Islet of Langerhans (tissue), 1 donor: ENCODE measurements at regions not wholly inside any gene's neighbourhood (a gene's known extent, or its start where the extent isn't known, plus 50 kb on each side); places are given as distances from the start of the nearest gene placed in this dataset.
"Not testable (repeated sequence)": the region's sequence is repeated elsewhere in the genome, so short reads cannot be mapped to it uniquely, and the experiment has no call there.

Experiments used
- FAIRE-seq: peaks from one replicate; lab custom pipeline; 2011; peaks lifted over from hg19 to GRCh38; lab: Jason Lieb, UNC

GRCh38 chr1:164165466-164165865, 393.5 kb upstream of the PBX1 start:
- FAIRE-seq = no peak

- not testable (repeated sequence) for FAIRE-seq
Measured at GRCh38 chr1:164166454-164166853, 392.5 kb upstream of the PBX1 start.

GRCh38 chr1:164177118-164177517, 381.9 kb upstream of the PBX1 start:
- no peak for FAIRE-seq

- no peak for FAIRE-seq
Measured at GRCh38 chr1:164180824-164181223, 378.2 kb upstream of the PBX1 start.

DNA sequence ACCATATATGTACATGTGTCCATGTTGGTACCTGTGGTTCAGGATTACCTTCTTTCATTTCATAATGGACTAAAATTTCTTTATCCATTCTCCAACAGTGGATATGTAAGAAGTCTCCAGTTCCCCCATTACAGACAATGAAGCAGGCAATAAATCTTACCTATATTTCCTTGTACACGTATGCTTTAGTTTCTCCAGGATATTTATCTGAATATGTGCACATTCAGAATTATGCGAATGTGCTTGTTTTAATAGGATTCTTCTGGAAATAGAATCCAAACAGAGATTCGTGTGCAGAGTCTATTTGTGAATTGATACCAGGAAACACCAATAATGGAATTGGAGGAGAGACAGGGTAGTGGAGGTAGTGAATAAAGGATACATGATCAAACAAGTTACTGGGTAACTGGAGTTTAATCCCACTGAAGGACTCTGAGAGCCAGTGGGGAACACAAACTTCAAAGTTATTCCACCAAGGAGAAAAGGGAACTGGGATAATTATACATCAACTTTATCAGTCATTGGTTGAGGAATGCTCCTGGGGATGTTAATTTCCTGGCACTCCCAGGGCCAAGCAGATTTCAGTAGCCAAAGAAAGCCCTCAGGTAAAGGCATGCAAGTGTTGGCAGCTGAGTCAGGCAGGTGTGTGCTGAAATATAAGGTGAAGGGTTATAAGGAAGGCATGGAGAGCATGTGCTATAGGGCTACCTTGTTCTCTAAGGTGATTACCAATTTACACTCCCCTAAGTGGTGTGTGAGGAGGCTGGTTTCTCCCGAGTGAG, 374.9 kb upstream of the PBX1 start:
- FAIRE-seq = no peak

- FAIRE-seq = no peak
Measured at GRCh38 chr1:164186881-164187280, 372.1 kb upstream of the PBX1 start.

DNA sequence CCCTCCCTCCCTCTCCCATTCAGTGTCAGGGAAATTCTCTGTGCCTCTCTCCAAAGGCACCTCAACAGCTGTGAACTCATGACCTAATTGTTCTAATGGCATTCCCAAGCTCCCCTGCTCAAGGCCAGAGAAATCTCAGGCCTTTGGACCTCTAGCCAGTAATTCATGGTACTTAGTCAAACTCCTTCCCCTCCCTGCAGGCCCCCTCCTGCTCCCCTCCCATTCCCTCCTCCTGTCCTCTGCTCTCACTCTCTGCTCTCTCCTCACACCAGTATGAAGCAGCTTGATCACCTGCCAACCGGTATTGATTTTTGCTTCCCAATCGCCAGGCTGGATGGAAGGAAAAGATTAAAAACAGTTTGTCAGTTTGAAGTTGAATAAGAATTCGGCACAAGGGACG, 370.5 kb upstream of the PBX1 start:
- FAIRE-seq = no peak

- no peak for FAIRE-seq
Measured at GRCh38 chr1:164191191-164191590, 367.8 kb upstream of the PBX1 start.

GRCh38 chr1:164210211-164210739, 348.7 kb upstream of the PBX1 start:
- FAIRE-seq = no peak

DNA sequence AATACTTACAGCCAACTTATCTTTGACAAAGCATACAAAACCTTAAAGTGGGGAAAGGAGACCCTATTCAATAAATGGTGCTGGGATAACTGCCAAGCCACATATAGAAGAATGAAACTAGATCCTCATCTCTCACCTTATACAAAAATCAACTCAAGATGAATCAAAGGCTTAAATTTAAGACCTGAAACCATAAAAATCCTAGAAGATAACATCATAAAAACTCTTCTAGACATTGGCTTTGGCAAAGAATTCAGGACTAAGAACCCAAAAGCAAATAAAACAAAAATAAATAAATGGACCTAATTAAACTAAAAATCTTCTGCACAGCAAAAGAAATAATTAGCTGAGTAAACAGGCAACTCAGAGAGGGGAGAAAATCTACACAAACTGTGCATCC, 335.6 kb upstream of the PBX1 start:
- no peak for FAIRE-seq

GRCh38 chr1:164225011-164225410, 334.0 kb upstream of the PBX1 start:
- FAIRE-seq = no peak

DNA sequence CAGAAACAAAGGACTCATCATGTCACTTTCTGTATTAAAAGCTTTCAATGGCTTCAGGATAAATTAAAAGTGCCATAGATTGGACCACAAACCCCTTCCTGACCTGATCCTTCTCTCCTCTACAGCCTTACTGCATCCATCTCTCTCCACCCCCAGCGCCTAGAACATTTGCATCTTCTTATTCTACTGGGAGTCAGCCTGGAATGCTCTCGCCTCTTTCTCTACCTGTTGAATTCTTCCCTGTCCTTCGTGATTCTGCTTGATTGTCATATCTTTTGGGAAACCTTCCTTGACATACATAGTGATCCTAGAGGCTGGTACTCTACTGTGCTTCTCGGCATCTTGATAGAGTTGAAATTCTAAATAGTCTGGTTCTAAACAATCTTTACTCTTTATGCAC, 332.0 kb upstream of the PBX1 start:
- FAIRE-seq = no peak

DNA sequence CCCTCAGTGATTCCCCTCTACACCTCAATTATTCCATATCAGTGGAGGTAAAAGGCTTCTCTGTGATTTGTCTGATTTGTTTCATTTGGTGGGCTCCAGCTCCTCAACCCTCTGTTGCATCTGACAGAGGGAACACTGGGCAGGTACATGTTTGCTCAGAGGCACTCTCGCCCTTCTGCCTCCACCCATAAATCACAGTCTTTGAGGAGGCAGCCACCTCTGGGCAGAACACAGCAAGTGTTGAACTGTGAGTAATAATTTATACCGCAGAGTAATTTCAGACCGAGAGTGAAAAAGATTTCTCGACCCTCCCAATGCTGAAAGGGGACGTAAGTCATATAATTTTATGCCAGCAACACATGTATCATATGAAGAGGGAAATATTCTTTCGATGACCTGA, 330.1 kb upstream of the PBX1 start:
- FAIRE-seq = no peak

DNA sequence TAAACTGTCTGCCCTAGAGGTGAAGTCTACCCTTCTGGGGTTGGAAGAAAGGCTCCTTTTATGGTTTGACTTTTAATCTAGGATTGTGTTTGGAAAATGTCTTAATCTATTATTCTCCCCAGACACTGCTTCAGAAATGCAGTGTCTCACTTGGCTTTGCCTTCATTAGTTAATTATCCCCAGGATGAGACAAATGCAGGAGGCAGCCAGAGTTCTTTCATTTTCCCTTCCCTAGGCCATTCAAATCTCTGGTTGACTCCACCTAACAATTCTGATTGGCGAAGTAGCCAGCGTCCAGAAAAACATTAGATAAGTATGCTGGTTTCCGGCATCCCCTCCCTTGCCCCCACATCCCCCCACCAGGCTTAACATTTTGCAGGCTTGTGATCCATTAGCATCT, 325.8 kb upstream of the PBX1 start:
- FAIRE-seq = no peak

GRCh38 chr1:164240081-164240480, 318.9 kb upstream of the PBX1 start:
- FAIRE-seq = no peak

DNA sequence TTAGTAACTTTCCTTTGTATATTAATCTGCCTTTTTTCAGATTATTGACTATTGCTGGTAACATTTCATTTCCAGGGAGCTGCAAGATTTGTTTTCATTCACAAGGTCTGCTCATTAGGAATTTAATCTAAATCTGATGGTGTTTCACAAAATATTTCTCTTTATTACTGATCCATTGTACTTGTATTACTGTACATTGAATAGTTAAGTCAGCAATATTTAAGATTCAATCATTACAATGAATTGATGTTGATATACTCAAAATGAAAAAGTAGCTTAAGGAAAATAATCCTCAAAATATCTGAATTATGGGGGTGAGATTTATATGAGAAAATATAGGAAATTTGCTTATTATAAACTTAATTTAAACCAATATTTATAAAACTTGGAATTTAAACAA, 308.6 kb upstream of the PBX1 start:
- FAIRE-seq = peak; percentile 13

GRCh38 chr1:164256456-164256855, 302.5 kb upstream of the PBX1 start:
- no peak for FAIRE-seq

GRCh38 chr1:164261691-164262240, 297.2 kb upstream of the PBX1 start:
- FAIRE-seq = no peak

DNA sequence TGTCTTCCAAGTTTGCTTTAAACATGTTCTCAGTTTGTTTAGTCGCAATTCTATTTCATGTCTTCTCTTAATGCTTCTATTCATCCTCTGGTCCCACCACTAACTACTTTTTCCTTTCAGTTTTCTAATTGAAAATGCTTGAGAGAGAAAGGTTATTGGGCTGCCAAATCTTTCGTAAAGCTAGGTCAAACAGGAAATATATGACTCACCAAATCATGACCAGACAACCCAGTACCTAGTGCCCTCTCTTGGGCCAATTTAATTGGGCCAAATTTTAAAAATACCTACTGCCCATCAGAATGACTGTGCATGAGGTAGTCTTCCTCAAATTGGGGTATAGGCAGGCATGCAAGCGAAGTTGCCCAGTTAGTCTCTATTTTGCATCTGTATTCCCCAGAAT, 295.4 kb upstream of the PBX1 start:
- no peak for FAIRE-seq

DNA sequence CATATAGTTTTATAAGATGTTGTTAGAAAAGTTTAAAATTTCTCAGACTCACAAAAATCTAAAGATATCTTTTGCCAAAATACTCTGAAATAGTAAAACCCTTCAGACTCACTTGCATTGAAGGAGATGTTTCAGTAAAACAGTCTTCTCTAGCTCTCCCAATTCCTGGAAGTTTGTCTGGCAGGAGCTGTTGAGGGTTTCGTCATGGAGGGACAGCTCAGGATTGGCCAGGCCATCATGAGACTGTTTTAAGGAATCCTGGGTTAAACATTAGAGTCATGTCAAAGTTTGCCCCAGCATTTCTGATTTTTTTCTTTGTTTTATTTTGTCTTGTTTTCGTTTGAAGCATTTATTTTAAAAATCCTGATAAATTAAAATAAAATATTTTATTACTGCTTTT, 293.8 kb upstream of the PBX1 start:
- no peak for FAIRE-seq

- no peak for FAIRE-seq
Measured at GRCh38 chr1:164272156-164272555, 286.8 kb upstream of the PBX1 start.

DNA sequence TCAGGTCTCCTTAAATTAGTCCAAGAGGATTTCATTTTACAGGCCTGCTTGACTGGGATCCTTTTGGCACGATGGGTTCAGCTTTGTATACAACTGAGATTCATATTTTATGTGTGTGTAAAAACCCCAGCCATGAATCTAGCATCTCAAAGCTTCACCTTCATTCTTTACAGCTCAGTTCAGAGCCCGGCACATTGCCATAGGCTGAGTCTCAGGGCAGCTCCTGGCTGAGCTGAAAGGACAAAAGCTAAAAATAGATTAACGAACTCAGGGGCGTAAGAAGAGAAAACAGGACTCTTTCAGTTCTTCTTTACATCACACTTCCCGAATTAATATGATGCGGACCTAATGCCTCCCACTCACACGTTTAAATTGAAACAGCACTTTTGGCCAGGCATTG, 262.8 kb upstream of the PBX1 start:
- no peak for FAIRE-seq

DNA sequence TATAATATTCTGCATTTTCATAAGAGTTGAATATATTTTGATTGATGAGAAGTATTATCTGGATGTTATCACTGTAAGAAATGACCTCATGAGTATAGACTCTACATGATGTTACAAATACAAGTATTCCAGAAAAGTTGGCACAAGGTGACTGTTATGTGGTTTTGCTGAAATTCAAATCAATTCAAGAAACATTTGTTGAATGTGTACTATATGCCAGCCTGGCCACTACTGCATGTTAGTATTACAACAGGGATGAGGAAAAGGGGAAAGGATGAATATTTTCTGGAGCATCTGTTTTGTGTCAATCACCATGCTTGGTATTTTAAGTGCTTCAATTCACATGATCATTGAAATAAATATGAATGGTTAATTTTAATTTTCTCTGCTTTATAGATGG, 250.9 kb upstream of the PBX1 start:
- FAIRE-seq = no peak

DNA sequence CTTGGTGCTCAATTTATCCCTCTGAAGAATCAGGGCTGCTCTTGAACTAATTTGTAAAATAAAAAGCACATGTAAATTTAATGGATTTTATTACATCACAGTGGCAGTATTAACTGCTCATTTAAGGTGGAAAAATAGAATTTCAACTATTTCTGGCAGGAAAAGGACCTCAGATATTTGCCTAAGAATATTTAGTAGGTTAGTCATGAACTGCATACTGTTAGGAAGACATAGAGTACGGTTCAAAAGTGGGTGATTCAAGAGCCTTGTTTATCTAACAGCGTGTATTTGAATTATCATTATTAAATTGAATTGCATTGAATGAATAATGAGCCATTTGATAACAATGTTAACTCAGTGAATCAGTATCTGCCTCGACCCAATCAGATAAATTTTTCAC, 248.8 kb upstream of the PBX1 start:
- no peak for FAIRE-seq
